ENCODE measurements at regions not wholly inside any gene's neighbourhood (a gene's known extent, or its start where the extent isn't known, plus 50 kb on each side); places are given as distances from the start of the nearest gene placed in this dataset.
"Not testable (repeated sequence)": the region's sequence is repeated elsewhere in the genome, so short reads cannot be mapped to it uniquely, and the experiment has no call there.

GRCh38 chr18:78430131-78430758 lies 549.4 kb upstream of the SALL3 start:
- no peak for DNase-seq

- DNase-seq: no peak
These were observed 548.0 kb upstream of the SALL3 start for GRCh38 chr18:78431606-78432005.

GRCh38 chr18:78433562-78433961 lies 546.1 kb upstream of the SALL3 start:
- no peak for DNase-seq

GRCh38 chr18:78436110-78436509 lies 543.5 kb upstream of the SALL3 start:
- DNase-seq: no peak

GRCh38 chr18:78438235-78438634 lies 541.4 kb upstream of the SALL3 start:
- not testable (repeated sequence) for DNase-seq

GRCh38 chr18:78445880-78446279 lies 533.7 kb upstream of the SALL3 start:
- DNase-seq: no peak

- no peak for DNase-seq
These were observed 532.4 kb upstream of the SALL3 start for GRCh38 chr18:78447211-78447610.

GRCh38 chr18:78448106-78448505 lies 531.5 kb upstream of the SALL3 start:
- no peak for DNase-seq

GRCh38 chr18:78448591-78448990 lies 531.0 kb upstream of the SALL3 start:
- DNase-seq: no peak

- DNase-seq: no peak
These were observed 525.4 kb upstream of the SALL3 start for GRCh38 chr18:78454221-78454620.

- DNase-seq: no peak
These were observed 524.2 kb upstream of the SALL3 start for GRCh38 chr18:78455386-78455785.

- no peak for DNase-seq
These were observed 522.6 kb upstream of the SALL3 start for GRCh38 chr18:78457011-78457410.

- DNase-seq: no peak
These were observed 521.9 kb upstream of the SALL3 start for GRCh38 chr18:78457731-78458130.

GRCh38 chr18:78458356-78458755 lies 521.3 kb upstream of the SALL3 start:
- no peak for DNase-seq

GRCh38 chr18:78459668-78460067 lies 520.0 kb upstream of the SALL3 start:
- DNase-seq: no peak

- no peak for DNase-seq
These were observed 519.1 kb upstream of the SALL3 start for GRCh38 chr18:78460558-78460957.

- DNase-seq: no peak
These were observed 506.1 kb upstream of the SALL3 start for GRCh38 chr18:78473563-78473962.

- no peak for DNase-seq
These were observed 501.8 kb upstream of the SALL3 start for GRCh38 chr18:78477840-78478239.

GRCh38 chr18:78479443-78479842 lies 500.2 kb upstream of the SALL3 start:
- no peak for DNase-seq

- no peak for DNase-seq
These were observed 499.2 kb upstream of the SALL3 start for GRCh38 chr18:78480262-78481054.

GRCh38 chr18:78482378-78482777 lies 497.2 kb upstream of the SALL3 start:
- DNase-seq: no peak

GRCh38 chr18:78487649-78488048 lies 492.0 kb upstream of the SALL3 start:
- DNase-seq: no peak

- no peak for DNase-seq
These were observed 487.4 kb upstream of the SALL3 start for GRCh38 chr18:78492064-78492812.

GRCh38 chr18:78492813-78493371 lies 486.7 kb upstream of the SALL3 start:
- no peak for DNase-seq

Measured in CD4-positive, alpha-beta T cell treated with Interleukin-15 for 1 hour (primary cell).